ENCODE measurements at regions not wholly inside any gene's neighbourhood (a gene's known extent, or its start where the extent isn't known, plus 50 kb on each side); places are given as distances from the start of the nearest gene placed in this dataset.
"Not testable (repeated sequence)": the region's sequence is repeated elsewhere in the genome, so short reads cannot be mapped to it uniquely, and the experiment has no call there.

GRCh38 chr10:126766646-126767045 is 96.2 kb upstream of the C10orf90 start:
- H3K18ac ChIP-seq (ENCODE audit: low read depth, low read length); intact Hi-C loops (cut with micrococcal nuclease); H2AFZ ChIP-seq (replicated peaks; ENCODE audit: low read length, poor library complexity); ATAC-seq (ENCODE audit: low read depth); H2AK5ac ChIP-seq (ENCODE audit: low read depth, low read length); H3K23ac ChIP-seq (ENCODE audit: low read depth, low read length); DNase-seq; H3K4me3 ChIP-seq (ENCODE audit: insufficient read depth, low read depth, low read length); H3K27ac ChIP-seq (ENCODE audit: insufficient read depth, low read length); dilution Hi-C loops (cut with HindIII; ENCODE audit: low sequenced_read_pairs, unreplicated experiment); CTCF ChIA-PET; H2AK9ac ChIP-seq (replicated peaks; ENCODE audit: low read depth, low read length, poor library complexity); H3K79me1 ChIP-seq (ENCODE audit: low read depth in 1 of 2, low read length in 2 of 2); H3K56ac ChIP-seq (ENCODE audit: extremely low read depth, insufficient read depth, low read length); BruUV-seq (replicated peaks); H3K14ac ChIP-seq (replicated peaks; ENCODE audit: low read depth, low read length); H3K4me2 ChIP-seq (ENCODE audit: low read depth, low read length); H3K9ac ChIP-seq (ENCODE audit: low read depth, low read length); H2BK20ac ChIP-seq (ENCODE audit: low read depth, low read length); in situ Hi-C loops (cut with MboI; ENCODE audit: low sequenced_read_pairs); POLR2A ChIA-PET (ENCODE audit: unreplicated experiment); H3K9me1 ChIP-seq (ENCODE audit: insufficient read depth, low read length); H2BK120ac ChIP-seq (ENCODE audit: low read depth, low read length); H2BK5ac ChIP-seq (ENCODE audit: low read depth, low read length, poor library complexity, severe bottlenecking); H2BK15ac ChIP-seq (ENCODE audit: low read depth, low read length); H3K4me1 ChIP-seq (ENCODE audit: control insufficient read depth, insufficient read depth, low read length); H3K27me3 ChIP-seq (ENCODE audit: control insufficient read depth, insufficient read depth, low read length); H4K91ac ChIP-seq (ENCODE audit: insufficient read depth, low read depth, low read length); H4K8ac ChIP-seq (ENCODE audit: low read depth in 2 of 2, low read length in 2 of 2); H3K4ac ChIP-seq (ENCODE audit: low read depth, low read length); H4K20me1 ChIP-seq (ENCODE audit: insufficient read depth, low read length); H3K9me3 ChIP-seq (ENCODE audit: control insufficient read depth, insufficient read depth, low read length); H4K5ac ChIP-seq (ENCODE audit: low read depth, low read length); H3K36me3 ChIP-seq (ENCODE audit: control insufficient read depth, insufficient read depth, low read length): not testable (repeated sequence)
- WGBS, 2 experiments (ENCODE audit: extremely low coverage in 2 of 2, insufficient read length in 1 of 2): no CpG with 5 or more reads among the region's 6 CpGs

Measured in IMR-90 (cell line).